ENCODE measurements at regions not wholly inside any gene's neighbourhood (a gene's known extent, or its start where the extent isn't known, plus 50 kb on each side); places are given as distances from the start of the nearest gene placed in this dataset.

DNA sequence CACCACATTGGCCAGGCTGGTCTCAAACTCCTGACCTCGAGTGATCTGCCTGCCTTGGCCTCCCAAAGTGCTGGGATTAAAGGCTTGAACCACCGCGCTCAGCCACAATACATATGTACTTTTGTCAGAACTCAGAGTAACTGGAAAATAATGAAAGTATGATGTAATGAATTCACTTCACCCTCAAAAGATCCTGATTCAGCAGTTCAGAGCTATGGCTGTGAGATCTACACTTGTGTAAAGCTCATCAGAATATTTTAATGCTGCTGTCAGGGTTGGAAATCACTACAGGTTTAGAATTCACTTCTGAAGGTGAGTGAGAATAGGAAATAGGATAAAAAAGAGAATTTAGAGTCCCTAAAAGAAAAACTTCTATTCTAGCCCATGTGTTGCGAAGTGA lies 464.5 kb upstream of the NRSN1 start:
- TF ChIP-seq CTCF (conservative IDR thresholded peaks at IDR 0.05): no peak
- TF ChIP-seq ZFX (IDR thresholded peaks at IDR 0.05): no peak
